ENCODE measurements at regions not wholly inside any gene's neighbourhood (a gene's known extent, or its start where the extent isn't known, plus 50 kb on each side); places are given as distances from the start of the nearest gene placed in this dataset.
"Not testable (repeated sequence)": the region's sequence is repeated elsewhere in the genome, so short reads cannot be mapped to it uniquely, and the experiment has no call there.

DNA sequence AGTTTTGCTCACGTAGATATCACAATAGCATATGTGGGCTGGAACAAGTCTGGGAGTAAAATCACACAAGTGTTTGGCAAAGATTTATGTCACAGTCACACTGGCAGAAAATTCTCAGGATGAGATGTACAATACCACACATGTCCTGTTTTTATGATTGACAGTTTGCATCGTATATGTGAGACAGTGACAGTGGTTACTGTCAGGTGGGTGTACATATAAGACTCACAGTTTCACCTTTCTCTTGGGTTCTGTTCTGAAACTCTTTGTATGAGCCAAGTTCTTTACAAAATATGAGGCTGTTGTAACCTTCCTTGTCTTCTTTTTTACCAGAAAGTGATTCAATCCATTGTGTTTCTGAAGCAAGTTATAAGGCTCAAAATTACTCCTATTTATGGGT lies 1012.5 kb upstream of the AMELY start:
- no peak overlapping the region for H3K4me3 ChIP-seq (ENCODE audit: low read length)
- DNase-seq (ENCODE audit: low read depth, low spot score), result no peak

GRCh38 chrY:7923476-7924017 lies 1012.0 kb upstream of the AMELY start:
- no peak for DNase-seq (ENCODE audit: low read depth, low spot score)
- H3K4me3 ChIP-seq (ENCODE audit: low read length), result no peak overlapping the region

GRCh38 chrY:7920382-7920781 lies 1008.8 kb upstream of the AMELY start:
- no peak overlapping the region for H3K4me3 ChIP-seq (ENCODE audit: low read length)

DNA sequence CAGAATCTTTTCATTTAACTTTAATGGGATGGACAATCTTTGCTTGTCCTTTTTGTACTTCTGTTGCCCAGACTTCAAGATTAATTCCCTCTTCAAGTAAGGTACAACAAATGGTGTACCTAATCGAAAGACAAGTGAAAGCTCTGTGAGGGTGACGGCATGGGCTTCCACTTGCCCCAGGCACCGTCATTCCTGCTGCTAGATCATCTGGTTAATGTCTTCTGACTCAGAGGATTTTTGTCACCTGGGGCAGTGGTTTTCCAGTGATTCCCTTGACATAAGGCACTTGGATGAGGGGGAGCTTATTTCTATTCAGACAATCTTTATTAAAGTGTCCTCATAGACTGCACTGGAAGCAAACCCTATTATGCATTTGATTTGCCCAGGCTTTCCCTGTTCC lies 977.0 kb upstream of the AMELY start:
- DNase-seq (ENCODE audit: low read depth, low spot score), result no peak
- H3K4me3 ChIP-seq (ENCODE audit: low read length), result no peak overlapping the region

More at GRCh38 chrY:7920382-7920781, 1008.8 kb upstream of the AMELY start:
- no peak for DNase-seq (ENCODE audit: low read depth, low spot score)

DNA sequence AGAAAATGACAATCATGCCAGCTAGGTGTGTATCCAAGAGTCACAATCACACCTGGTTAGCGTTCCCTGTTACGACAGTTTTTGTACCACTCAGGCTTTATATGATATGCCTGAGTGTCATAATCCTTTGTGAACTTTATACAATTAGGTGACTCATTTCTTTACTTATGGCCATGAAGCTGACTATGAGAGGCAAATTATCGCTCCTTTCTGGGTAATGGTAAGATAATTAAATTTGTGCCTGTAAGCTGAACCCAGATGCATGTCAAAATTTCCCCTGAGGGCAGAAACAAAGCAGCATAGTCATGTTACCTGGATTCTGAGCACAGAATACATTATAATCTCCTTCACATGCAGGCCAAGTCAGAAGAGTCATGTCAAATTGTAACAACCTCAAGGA lies 970.1 kb upstream of the AMELY start:
- no peak for DNase-seq (ENCODE audit: low read depth, low spot score)
- H3K4me3 ChIP-seq (ENCODE audit: low read length), result no peak overlapping the region

- DNase-seq (ENCODE audit: low read depth, low spot score), result no peak
These were observed 967.7 kb upstream of the AMELY start for GRCh38 chrY:7879245-7879644.

DNA sequence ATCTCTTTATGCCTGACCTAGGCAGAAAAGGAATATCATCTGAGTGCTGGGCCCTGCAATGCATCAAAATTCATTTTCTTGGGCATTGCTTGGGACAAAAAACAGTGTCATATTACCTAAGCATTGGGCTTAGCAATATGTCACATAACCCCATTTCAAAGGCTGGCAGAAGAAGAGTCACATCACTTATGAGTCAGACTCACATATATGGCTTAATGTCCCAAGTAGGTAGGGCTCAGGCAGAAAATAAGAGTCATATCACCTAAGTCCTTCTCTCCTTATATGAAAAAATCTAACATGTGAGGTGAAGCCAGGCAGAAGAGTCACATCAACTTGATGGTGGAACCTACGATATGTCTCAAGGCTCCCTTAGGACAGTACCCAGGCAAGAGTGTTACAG lies 967.2 kb upstream of the AMELY start:
- no peak overlapping the region for H3K4me3 ChIP-seq (ENCODE audit: low read length)
- no peak for DNase-seq (ENCODE audit: low read depth, low spot score)

More at GRCh38 chrY:7879245-7879644, 967.7 kb upstream of the AMELY start:
- no peak overlapping the region for H3K4me3 ChIP-seq (ENCODE audit: low read length)

- DNase-seq (ENCODE audit: low read depth, low spot score), result no peak
These were observed 965.9 kb upstream of the AMELY start for GRCh38 chrY:7877458-7877857.

GRCh38 chrY:7874080-7874479 lies 962.5 kb upstream of the AMELY start:
- DNase-seq (ENCODE audit: low read depth, low spot score), result peak; percentile 1
- H3K4me3 ChIP-seq (ENCODE audit: low read length), result no peak overlapping the region

More at GRCh38 chrY:7877458-7877857, 965.9 kb upstream of the AMELY start:
- H3K4me3 ChIP-seq (ENCODE audit: low read length), result no peak overlapping the region

DNA sequence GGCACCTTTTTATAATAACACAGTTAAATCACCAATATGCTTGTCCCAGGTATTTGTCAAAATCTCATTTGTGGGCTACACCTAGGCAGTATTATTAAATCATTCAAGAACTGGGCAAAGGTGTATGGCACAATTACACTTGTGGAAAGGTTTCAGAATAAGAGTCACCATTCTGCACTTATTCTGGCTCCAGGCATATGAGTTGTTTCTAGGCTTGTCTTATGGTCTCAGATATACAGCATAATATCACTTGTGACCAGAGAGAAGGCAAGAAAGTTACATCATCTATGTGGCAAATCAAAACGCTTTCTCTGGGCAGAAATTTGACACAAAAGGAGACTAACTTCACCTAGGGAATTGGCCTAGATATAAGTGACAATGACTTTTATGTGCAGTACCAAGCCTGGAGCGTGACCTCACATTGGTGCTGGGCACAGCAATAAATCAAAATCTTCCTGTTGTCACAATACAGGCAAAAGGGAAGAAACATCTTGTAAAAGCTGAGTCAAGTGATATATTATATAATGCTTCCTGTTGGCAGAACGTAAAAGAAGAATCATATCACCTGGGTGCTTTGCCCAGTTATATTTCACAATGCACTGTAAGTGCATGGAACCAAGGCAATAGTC lies 959.9 kb upstream of the AMELY start:
- no peak for DNase-seq (ENCODE audit: low read depth, low spot score)
- H3K4me3 ChIP-seq (ENCODE audit: low read length), result no peak overlapping the region

GRCh38 chrY:7866976-7867375 lies 955.4 kb upstream of the AMELY start:
- DNase-seq (ENCODE audit: low read depth, low spot score), result no peak
- no peak overlapping the region for H3K4me3 ChIP-seq (ENCODE audit: low read length)

DNA sequence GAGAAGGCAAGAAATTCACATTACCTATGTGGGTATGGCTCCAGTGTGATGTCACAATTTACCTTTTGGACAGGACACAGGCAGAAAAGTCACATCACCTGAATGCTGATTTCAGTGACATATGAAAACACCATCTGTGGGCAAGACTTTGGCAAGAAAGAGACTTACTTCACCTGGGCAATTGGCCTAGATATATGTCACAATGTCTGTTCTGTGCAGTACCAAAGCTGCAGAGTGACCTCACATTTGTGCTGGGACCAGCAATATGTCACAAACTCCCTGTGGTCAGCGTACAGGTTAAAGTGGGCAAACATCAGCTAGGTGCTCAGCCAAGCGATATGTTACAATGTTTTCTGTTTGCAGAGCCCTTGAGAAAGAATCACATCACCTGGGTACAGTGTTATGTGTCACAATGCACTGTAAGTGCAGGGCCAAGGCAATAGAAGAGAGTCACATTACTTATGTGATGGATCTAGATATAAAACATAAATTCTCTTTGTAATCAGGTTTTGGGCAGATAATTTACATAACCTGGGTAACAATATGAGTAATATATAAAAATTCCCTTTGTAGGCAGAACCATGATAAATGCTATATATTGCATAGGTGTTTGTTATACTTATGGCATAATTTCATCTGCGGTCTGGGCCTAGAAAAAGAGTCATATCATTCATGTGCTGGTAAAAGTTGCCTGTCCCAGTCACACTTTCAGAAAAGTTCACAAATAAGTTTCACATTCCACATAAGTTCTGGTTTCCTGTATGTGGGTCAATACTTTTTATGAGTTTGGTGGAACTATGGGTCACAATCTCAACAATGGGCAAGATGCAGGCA lies 949.4 kb upstream of the AMELY start:
- DNase-seq (ENCODE audit: low read depth, low spot score), result no peak
- no peak overlapping the region for H3K4me3 ChIP-seq (ENCODE audit: low read length)

- no peak overlapping the region for H3K4me3 ChIP-seq (ENCODE audit: low read length)
- no peak for DNase-seq (ENCODE audit: low read depth, low spot score)
These were observed 938.6 kb upstream of the AMELY start for GRCh38 chrY:7850191-7850590.

DNA sequence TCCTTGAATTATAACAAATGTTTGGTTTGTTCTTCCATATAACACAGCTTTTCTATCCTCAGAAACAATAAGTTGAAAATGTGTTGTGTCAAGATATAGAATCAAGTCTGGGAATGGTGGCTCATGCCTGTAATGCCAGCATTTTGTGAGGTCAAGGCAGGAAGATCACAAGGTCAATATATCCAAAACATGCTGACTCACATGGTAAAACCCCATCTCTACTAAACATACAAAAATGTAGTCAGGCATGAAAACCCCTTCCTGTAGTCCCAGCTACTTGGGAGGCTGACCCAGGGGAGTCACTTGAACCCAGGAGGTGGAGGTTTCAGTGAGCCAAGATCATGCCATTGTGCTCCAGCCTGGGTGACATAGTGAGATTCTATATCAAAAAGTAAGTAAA lies 934.2 kb upstream of the AMELY start:
- no peak for DNase-seq (ENCODE audit: low read depth, low spot score)

GRCh38 chrY:7837046-7837445 lies 925.5 kb upstream of the AMELY start:
- no peak overlapping the region for H3K4me3 ChIP-seq (ENCODE audit: low read length)
- no peak for DNase-seq (ENCODE audit: low read depth, low spot score)

More for the DNA sequence above, 934.2 kb upstream of the AMELY start:
- no peak overlapping the region for H3K4me3 ChIP-seq (ENCODE audit: low read length)

GRCh38 chrY:7836366-7836765 lies 924.8 kb upstream of the AMELY start:
- H3K4me3 ChIP-seq (ENCODE audit: low read length), result no peak overlapping the region
- no peak for DNase-seq (ENCODE audit: low read depth, low spot score)

DNA sequence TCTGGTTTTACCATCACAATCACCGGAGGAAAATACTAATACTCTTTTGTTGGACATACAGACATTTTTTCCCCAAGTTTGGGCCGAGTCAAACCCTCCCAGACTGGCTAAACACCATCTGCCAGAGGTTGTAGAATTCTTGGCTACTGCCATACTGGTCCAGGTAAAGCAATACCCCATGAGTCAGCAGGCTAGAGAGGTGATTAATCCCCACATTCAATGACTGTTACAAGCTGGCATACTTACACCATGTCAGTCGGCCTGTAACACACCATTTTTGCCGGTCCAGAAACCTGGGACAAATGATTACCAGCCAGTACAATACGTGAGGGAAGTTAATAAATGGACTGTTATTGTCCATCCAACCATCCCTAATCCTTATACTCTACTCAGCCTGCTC lies 923.9 kb upstream of the AMELY start:
- no peak overlapping the region for H3K4me3 ChIP-seq (ENCODE audit: low read length)
- DNase-seq (ENCODE audit: low read depth, low spot score), result no peak

GRCh38 chrY:7834284-7834683 lies 922.7 kb upstream of the AMELY start:
- DNase-seq (ENCODE audit: low read depth, low spot score), result no peak
- no peak overlapping the region for H3K4me3 ChIP-seq (ENCODE audit: low read length)

DNA sequence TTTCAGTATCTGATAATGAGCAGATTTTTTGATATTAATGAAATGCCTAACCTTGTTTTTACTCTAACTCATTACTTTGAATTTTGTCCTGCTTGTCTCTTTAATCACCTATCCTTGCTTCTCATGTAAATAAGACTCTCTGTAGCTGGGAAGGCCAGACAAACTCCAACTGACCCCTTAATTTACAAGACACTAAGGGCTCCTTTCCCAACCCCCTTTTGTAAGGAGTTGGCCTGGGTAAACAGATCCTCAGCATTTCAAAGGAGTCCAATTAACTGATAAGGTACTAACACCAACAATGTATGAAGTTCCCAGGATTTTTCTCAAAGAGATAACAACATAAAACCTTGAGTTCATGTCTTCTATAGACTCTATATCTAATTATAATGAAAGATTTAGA lies 919.3 kb upstream of the AMELY start:
- H3K4me3 ChIP-seq (ENCODE audit: low read length); DNase-seq (ENCODE audit: low read depth, low spot score): not testable (repeated sequence)

DNA sequence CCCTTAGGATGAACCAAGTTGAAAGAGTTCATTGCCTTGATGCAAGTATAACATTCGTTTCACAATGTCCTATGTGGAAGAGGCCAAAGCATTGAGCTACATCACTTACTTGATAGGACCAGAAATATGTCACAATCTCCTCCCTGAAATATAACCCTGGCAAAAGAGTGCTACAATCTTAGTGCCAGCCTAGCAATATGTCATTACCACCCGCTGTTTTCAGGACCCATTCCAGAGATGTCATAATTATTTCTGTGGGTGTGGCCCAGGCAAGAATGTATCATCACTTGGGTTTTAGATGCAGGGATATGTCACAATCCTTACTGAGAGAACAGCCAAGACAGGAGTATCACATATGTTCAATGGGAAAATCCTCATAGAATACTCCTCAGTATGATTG lies 915.0 kb upstream of the AMELY start:
- DNase-seq (ENCODE audit: low read depth, low spot score), result no peak
- H3K4me3 ChIP-seq (ENCODE audit: low read length), result no peak overlapping the region
